GM12864 (cell line): ENCODE measurements at regions not wholly inside any gene's neighbourhood (a gene's known extent, or its start where the extent isn't known, plus 50 kb on each side); places are given as distances from the start of the nearest gene placed in this dataset.

ENCODE experiments used
- DNase-seq: peaks from one replicate; pipeline ENCODE4 v3.0.0-alpha.2; 2011; ENCODE audit warnings: low read depth
- H3K4me3 ChIP-seq: 2 replicates; pipeline ENCODE4 v1.5.1; 2011; ENCODE audit warnings: mild to moderate bottlenecking, low read depth, low read length, control low read depth
- TF ChIP-seq, protein P1 (sequence below): IDR thresholded peaks from 2 replicates; pipeline ENCODE4 v1.5.1; 2011; ENCODE audit warnings: low read depth, mild to moderate bottlenecking, moderate library complexity, low read length, control low read depth, inconsistent platforms; ENCODE audit errors: missing control alignments

DNA sequence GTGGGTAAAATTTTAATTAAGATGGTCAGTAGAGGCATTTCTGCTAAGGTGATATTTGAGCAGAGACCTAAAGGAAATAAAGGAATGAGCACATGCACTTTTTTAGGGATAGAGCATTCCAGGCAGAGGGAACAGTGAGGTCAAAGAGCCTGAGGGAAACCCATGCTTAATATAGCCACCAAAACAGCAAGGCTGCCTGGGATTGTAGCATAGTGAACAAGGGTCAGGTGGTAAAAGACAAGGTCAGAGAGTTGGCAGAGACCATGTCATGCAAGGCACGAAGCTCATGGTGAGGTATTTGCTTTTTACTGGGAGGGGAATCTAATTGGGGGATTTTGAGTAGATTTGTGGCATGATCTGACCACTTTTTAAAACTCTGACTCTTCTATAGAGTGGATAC, 344.6 kb upstream of the LRRC7 start:
- TF ChIP-seq, protein P1, sequence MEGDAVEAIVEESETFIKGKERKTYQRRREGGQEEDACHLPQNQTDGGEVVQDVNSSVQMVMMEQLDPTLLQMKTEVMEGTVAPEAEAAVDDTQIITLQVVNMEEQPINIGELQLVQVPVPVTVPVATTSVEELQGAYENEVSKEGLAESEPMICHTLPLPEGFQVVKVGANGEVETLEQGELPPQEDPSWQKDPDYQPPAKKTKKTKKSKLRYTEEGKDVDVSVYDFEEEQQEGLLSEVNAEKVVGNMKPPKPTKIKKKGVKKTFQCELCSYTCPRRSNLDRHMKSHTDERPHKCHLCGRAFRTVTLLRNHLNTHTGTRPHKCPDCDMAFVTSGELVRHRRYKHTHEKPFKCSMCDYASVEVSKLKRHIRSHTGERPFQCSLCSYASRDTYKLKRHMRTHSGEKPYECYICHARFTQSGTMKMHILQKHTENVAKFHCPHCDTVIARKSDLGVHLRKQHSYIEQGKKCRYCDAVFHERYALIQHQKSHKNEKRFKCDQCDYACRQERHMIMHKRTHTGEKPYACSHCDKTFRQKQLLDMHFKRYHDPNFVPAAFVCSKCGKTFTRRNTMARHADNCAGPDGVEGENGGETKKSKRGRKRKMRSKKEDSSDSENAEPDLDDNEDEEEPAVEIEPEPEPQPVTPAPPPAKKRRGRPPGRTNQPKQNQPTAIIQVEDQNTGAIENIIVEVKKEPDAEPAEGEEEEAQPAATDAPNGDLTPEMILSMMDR, result no peak
- no peak for DNase-seq
- H3K4me3 ChIP-seq, result no peak overlapping the region

DNA sequence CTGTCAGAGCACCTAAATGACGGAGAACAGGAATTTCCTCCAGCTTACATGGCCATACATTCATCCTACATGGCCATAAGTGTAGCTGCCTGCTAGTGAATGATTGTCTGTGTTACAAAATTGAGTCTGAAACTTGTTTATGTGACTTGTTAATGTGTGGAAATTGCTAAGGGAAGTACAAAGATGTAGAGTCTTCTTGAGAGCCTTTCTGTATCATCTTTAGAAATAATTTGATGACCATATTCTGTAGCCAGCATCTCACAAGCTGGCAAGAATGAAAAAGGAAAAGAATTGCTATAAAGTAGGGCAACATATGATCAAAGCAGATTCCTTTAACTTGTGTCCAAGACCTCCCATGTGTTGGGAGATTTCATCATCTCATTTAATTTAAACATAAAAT, 339.2 kb upstream of the LRRC7 start:
- DNase-seq, result no peak
- no peak overlapping the region for H3K4me3 ChIP-seq
- TF ChIP-seq, protein P1, result no peak

DNA sequence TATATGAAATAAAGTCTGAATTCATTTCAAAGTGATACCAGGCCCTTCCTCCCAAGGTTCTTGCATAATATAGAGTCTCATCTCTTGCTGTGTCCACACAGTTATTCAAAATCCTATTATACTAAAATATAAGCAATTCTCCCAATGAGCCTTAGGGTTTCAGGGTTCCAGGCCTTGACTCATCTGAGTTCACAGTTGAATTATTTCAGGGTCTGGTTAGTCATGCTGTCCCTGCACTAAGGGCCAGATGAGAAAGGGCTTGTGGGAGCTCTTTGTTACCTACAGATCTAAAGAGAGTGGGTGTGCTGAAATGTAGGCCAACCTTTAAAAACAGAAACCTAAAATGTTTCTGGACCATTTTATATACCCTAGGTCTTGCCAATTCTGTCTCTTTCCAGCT, 337.5 kb upstream of the LRRC7 start:
- DNase-seq, result no peak
- TF ChIP-seq, protein P1, result no peak
- H3K4me3 ChIP-seq, result no peak overlapping the region

DNA sequence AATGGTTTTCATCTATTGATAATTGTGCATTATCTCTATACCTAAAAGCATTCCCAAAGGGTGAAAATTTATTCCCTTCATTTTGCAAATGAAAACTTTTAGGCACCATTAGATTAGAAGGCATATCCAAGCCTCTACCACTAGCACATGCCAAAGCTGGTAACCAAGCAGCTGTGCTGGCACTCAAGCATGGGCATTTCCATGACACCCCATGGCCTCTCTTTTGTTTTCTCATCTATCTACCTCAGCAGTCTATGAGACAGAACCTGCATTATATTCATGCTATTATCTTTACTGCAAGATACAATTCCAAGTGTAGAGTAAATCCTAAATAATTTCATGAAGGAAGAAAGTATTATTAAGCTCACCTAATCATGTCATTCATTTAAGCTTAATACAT, 334.3 kb upstream of the LRRC7 start:
- TF ChIP-seq, protein P1, result no peak
- DNase-seq, result no peak
- H3K4me3 ChIP-seq, result no peak overlapping the region

DNA sequence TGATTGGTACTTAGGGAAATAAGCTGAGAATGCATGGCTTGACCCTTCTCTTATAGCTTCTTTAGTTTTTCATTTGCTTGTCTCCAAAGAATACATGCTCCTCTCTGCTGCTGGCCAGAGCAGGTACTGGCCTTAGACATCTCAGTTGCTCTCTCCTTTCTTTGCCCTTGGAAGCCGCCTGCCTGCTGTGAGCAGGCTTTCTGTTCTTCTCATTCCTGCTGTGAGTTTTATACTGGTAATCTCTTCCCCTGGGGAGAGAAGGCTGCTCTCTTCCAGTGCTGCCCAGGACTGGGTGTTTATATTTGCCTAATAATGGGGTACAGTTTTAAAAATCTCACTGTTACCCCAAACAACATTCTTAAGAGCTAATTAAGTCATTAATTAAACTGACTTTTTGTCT, 323.5 kb upstream of the LRRC7 start:
- TF ChIP-seq, protein P1, result no peak
- H3K4me3 ChIP-seq, result no peak overlapping the region
- DNase-seq, result no peak

DNA sequence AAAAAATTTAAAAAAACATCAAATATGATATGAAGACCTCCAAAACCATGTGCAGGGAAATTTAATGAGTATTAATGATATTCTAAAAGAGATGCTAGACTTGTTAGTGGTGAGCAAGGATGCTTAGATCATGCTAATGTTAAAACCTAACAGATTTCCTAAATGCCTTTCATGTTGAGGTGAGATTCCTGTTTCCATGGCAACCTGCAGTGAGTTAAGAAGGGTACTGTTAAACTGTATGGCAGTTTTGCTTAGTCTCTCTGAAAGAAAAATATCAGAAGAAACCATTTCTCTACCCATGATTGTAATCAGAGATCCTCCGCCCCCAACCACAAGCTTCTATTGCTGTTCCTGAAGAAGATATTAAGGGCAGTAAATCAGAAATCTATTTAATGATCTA, 321.6 kb upstream of the LRRC7 start:
- H3K4me3 ChIP-seq, result no peak overlapping the region
- no peak for DNase-seq
- TF ChIP-seq, protein P1, result no peak

DNA sequence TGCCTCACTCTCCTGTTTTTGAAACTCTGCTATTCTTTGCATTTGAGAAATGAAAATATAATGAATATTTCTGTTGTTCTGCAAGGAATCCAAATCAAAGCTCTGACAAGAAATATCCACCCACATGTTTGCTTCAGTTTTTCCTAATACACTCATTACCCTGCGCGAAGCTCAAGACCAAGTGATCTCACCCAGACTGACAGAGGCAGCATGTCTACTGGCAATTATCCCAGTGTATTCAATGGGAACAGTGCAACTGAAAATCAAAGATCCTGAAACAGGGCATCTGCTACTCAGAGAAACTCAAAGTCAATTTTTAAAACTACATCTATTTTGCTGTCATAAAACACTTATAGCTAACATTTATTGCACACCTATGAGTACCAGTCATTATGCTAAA, 321.0 kb upstream of the LRRC7 start:
- H3K4me3 ChIP-seq, result no peak overlapping the region
- TF ChIP-seq, protein P1, result no peak
- DNase-seq, result no peak
